HG02981 (cell line): ENCODE measurements at regions not wholly inside any gene's neighbourhood (a gene's known extent, or its start where the extent isn't known, plus 50 kb on each side); places are given as distances from the start of the nearest gene placed in this dataset.

Source experiments
- ATAC-seq: cut with Tn5 transposase; IDR thresholded peaks from one replicate; pipeline ENCODE4 v1.9.1; 2021; ENCODE audit warnings: mild to moderate bottlenecking, moderate library complexity; ENCODE audit not compliant: unreplicated experiment

- no peak for ATAC-seq
Measured at GRCh38 chr5:120738568-120738967, 274.5 kb downstream of the PRR16 start.

DNA sequence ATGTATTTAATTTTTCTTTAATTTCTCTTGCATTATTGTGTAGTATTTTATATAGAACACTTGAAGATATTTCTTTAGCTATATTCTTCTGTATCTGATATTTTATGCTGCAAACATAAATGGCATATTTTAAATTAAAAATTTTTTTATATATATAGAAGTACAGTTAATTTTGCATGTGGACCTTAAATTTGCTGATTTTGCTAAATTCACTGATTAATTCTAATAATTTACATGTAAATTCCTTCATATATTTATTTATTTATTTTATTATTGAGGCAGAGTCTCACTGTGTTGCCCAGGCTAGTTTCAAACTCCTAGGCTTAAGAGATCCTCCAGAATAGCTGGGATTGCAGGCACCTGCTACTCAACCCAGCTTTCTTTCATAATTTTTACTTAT is 276.9 kb downstream of the PRR16 start:
- ATAC-seq, result no peak

GRCh38 chr5:120748474-120748873 is 284.4 kb downstream of the PRR16 start:
- no peak for ATAC-seq

GRCh38 chr5:120749737-120750136 is 285.6 kb downstream of the PRR16 start:
- no peak for ATAC-seq

DNA sequence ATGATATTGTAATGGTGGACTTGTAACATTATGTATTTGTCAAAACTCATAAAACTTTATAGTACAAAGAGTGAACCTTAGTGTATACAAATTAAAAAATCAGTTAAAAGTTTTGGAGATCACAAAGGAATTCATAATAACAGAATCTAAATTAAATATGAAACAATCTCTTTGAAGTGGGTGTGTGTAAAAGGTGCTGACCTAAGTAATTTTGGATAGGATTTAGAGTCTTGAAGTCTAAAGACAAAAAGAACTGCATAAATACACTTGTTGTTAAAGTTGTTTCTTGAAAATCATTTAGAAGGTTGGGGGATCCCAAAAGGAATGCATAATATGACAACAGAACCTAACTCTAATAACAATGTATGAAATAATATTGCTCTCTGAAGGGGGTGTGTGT is 295.5 kb downstream of the PRR16 start:
- no peak for ATAC-seq

DNA sequence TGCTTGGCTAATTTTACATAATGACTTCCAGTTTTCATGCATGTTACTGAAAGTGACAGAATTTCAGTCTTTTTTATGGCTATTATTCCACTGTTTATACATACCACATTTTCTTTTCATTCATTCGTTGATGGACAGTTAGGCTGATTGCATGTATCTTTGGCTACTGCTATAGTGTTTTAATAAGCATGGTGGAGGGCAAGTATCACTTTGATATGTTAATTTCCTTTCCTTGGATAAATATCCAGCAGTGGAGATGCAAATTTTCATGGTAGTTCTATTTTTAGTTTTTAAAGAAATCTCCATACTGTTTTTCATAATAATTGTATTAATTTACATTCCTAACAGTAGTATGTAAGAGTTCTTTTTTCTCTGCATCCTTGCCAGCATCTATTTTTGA is 297.9 kb downstream of the PRR16 start:
- no peak for ATAC-seq

DNA sequence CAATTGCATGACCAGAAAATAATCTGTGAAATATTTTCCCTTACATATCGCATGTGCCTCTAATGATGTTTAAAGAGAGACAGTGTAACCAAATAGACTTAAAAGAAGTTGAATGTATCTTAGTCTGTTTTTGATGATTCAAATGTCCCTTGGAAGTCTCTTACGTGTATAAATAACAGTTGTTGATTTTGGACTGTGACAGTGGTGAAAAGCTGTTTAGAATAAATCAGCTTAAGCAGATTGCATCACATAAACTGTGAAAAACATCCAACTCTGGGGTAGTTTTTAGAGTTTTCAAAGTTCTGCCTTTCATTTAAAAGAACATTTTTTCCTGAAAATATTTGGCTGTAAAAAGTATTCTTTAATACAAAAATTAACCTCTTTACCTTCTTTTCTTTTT is 301.1 kb downstream of the PRR16 start:
- ATAC-seq, result no peak

GRCh38 chr5:120767178-120767820 is 303.2 kb downstream of the PRR16 start:
- no peak for ATAC-seq

DNA sequence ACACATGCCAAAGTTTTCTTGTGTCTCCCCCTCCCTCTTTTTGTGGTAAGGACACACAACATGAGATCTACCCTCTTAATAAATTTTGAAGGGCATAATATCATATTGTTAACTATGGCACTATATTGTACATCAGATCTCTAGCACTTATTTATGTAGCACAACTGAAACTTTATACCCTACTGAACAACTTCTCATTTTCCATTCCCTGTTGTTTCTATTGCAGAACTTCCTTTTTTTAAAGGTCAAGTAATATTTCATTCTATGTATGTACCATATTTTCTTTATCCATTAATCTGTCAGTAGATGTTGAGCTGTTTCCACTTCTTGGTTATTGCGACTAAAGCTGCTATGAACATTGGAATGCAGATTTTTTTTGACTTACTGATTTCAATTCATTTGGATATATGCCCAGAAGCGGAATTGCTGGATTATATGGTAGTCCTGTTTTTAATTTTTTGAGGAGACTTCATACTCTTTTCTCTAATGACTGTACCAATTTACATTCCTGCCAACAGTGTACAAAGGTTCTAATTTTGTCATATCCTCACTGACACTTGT is 305.3 kb downstream of the PRR16 start:
- ATAC-seq, result no peak

DNA sequence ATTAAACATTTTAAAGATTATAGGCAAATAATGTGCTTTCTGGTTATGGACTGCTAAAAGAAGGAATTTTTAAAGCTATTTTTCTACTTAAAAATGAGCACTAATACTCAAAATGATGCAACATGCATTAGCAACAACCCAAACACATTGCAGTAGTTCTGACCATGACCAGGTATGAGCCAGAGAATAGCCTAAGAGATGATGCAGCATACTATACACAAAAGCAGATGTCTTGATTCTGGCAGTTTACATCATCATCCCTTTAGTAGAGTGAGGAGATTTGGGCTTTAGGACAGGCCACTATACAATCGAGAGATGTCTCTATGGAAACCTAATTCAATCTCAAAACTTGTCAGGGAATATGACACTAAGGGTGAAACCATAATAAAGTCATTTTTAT is 307.1 kb downstream of the PRR16 start:
- no peak for ATAC-seq

DNA sequence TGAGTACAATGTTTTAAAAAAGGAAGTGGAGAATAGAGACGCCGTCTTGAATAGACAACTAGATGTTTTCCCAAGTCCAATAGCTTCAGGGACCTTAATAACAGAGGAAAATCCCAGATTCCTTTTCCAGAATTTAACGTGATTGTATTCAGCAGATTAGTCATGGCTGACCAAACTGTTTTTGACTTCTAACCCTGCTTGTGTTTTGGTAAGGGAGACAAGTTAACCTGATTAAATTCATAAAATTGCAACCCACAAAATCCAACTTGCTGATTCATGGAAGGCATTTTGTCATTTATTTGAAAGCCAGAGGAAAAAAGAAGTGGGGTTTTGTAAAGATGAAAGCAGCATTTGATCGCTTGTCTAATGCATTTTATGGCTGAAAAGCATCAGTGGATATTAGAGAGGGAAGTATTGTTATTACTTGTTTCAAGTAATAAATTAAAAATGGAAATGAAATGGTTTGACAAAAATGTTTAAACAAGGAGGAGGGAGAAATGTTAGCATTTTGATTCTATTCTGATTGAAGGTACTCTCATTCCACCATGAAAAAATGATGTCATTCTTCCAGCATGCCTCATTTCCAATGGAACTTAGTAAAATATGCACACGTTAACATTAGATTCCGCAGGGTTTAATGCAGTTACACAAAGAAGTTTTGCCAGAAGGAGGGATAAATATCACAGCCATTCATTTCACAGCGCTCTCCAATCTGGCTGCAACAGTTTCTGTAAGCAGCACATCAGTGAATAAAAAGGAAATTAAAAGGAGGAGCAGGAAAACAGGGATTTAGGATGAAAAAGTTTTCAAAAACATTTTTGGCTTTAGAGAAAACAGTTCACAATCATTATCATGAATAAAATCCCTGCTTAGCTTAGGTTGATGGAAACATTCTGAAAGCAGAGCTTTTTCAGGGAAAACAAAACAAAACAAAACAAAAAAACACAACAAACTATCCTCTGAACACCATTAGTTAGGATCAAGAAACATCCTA is 314.7 kb downstream of the PRR16 start:
- ATAC-seq, result no peak

- no peak for ATAC-seq
Measured at GRCh38 chr5:120779674-120780073, 315.6 kb downstream of the PRR16 start.

DNA sequence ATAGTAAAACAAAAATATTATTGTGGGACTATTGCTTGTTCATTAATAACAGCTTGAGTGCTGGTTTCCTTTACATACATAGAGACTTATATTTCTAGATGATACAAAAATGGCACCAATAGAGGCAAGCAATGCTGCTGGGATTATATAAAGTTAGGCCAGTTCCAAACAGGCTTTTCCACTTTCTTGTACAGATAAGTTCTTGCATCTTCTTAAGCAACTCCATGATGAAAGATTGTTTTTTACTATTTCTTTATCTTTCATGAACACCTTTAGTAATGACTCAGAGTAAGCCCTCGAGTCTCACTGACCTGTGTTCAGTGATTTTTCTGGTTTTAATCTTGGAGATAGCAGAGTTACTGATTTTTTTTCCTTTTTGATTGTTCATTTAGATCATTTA is 324.4 kb downstream of the PRR16 start:
- ATAC-seq, result no peak

- no peak for ATAC-seq
Measured at GRCh38 chr5:120789918-120790317, 325.8 kb downstream of the PRR16 start.

- ATAC-seq, result no peak
Measured at GRCh38 chr5:120790339-120790738, 326.2 kb downstream of the PRR16 start.

- no peak for ATAC-seq
Measured at GRCh38 chr5:120792477-120792876, 328.4 kb downstream of the PRR16 start.

DNA sequence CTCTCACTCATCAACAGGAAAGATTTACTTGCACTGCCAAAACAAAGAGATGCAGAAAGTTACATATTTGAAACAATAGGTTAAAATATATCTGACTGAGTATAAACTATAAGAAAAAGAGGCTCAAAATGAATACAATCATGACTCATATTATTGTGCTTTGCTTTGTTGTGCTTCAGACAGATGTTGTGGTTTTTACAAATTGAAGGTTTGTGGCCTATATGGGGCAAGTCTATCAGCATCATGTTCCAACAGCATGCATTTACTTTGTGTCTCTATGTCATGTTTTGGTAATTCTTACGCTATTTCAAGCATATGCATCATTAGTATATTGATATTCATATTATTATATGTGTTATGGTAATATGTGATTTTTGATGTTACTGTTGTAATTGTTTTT is 330.0 kb downstream of the PRR16 start:
- ATAC-seq, result no peak

- ATAC-seq, result no peak
Measured at GRCh38 chr5:120803282-120803681, 339.2 kb downstream of the PRR16 start.

DNA sequence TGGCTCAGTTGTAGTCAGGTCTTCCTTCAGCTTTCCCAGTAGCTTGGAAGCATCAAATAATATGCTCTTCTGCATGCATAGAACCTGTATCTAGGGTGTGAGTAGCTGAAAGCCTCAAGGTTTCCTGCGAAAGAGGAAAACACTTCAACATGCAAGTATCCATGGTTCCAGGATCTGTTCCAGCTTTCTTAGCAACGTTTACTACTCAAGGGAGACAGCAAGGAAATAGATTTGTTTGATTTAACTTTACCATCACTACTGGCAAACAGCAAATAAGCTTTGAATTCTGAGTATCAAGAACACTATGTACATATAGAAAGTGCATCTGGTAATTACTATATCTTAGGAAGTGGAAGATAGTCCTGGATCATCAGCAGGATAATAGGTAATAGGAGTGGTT is 341.0 kb downstream of the PRR16 start:
- ATAC-seq, result no peak

DNA sequence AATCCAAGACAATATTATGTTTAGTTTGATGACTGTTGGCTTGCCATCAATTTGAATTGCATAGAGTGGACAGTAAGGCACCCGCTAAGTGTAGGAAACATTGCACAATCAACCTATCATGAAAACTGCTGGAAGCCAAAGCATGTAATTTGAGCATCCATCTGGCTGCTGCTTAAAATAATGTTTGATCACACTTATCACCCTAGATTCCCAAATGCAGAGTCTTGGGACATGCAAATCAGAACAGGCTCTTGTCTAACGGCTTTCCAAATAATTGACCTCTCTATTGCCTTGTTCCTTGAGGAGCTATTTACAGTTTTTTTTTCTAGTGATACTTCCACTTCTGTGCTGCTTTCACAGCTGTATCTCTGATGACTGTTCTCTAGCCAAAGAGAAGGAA is 342.1 kb downstream of the PRR16 start:
- ATAC-seq, result no peak

GRCh38 chr5:120808135-120808534 is 344.0 kb downstream of the PRR16 start:
- ATAC-seq, result no peak

DNA sequence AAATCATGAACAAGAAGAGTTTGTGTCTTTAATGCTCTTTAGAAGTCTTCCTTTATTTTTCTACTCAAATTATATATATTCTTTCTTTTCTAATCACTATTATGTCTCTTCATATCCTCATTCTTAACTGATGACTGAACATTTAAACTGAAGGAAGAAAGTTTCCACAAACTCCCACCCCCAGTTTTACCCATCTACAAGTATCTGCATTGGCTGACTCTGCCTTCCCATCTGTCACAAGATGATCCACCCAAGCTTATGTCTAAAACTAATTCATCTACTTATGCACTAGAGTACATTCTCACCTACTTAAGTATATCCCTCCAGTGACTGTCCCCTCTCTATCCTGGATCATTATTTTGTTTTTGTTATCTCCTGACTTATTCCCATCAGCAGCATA is 344.5 kb downstream of the PRR16 start:
- ATAC-seq, result no peak
